ENCODE measurements at regions not wholly inside any gene's neighbourhood (a gene's known extent, or its start where the extent isn't known, plus 50 kb on each side); places are given as distances from the start of the nearest gene placed in this dataset.

DNA sequence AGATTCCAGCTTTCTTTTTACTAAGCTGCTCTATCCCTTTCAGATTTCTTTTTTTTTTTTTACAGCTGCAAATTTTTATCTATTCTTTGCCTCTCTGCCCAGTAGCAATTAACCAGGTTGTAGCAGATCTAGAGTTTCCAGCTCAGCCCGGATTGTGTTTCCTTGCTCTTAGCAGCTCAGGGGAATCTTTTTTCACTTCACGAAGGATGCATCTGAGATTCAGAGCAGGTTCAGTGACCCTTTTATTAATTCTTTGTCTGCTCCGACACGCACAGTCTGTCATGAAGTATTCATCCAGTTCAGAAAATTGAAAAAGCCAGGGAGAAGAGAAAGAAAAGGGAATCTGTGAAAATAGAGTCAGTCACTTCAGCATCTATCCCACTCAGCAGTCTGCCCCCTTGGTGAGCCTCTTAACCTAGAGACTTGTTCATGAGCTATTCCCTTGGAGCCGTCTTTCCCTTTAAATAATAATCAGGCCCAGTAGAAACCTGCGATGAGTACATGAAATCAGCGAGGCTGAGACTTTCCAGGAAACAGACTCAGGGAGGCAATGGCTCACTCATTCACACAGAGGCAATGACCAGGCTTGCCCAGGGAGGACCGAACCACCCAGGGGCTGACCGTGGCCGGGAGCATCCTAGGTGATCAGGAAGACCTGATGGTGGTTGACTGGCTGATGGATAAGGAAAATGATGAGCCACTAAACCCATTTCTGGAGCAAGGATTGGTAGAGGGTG lies 103.4 kb upstream of the ITGA6 start:
- Histone ChIP-seq H3K4me3 (ENCODE audit: low read depth in 2 of 2, low read length in 1 of 2) (no peak overlapping the region), H3K9me2 (no peaks in the 10 kb centered on the region), H4K20me1 (ENCODE audit: insufficient read depth) (no peaks in the 10 kb centered on the region), H3K36me3 (replicated peaks in 1 of 2; ENCODE audit: control insufficient read depth in 1 of 2, insufficient read depth in 2 of 2, low read length in 1 of 2) (no peaks in the 10 kb centered on the region), H3K27ac (ENCODE audit: low read depth in 2 of 2, low read length in 1 of 2) (no peak overlapping the region), H3F3A (replicated peaks; ENCODE audit: insufficient read depth) (peaks cover 11% of the 10 kb centered on the region), H2AFZ (ENCODE audit: low read depth) (no peak overlapping the region), H3K4me2 (no peak overlapping the region), H3K9me3 (no peaks in the 10 kb centered on the region), H3K4me1 (ENCODE audit: control insufficient read depth in 1 of 2, insufficient read depth in 2 of 2, low read depth in 1 of 2, low read length in 1 of 2) (no peaks in the 10 kb centered on the region), H3K9ac (no peak overlapping the region), H3K27me3 (ENCODE audit: insufficient read depth) (no peaks in the 10 kb centered on the region), H3K79me2 (ENCODE audit: insufficient read depth) (no peaks in the 10 kb centered on the region)
- ChIA-PET POLR2A (no interaction called here), CTCF (interaction anchor here (0.7 kb wide), 1 partner anchor 41 kb away, joined by 3 read pairs; no protein-coding TSS in a partner anchor)
- 89% methylated on average over 10 of the region's 10 CpGs for WGBS (ENCODE audit: low lambda C conversion rate)
- no peak for DNase-seq
- no peak for TF ChIP-seq FOSL2 (IDR thresholded peaks at IDR 0.05; ENCODE audit: borderline replicate concordance, low read depth)
- TF ChIP-seq CHD2 (IDR thresholded peaks at IDR 0.05; ENCODE audit: low read length, partially characterized antibody): no peak
- no peak for TF ChIP-seq RFX5 (IDR thresholded peaks at IDR 0.05; ENCODE audit: low read length)
- TF ChIP-seq FOXJ3 (CRISPR knock-in tag; IDR thresholded peaks at IDR 0.05): no peak
- TF ChIP-seq TAF1 (IDR thresholded peaks at IDR 0.05; ENCODE audit: borderline replicate concordance, low read depth, low read length): no peak
- TF ChIP-seq RAD21 (IDR thresholded peaks at IDR 0.05; ENCODE audit: low read length): no peak
- TF ChIP-seq SIN3A (IDR thresholded peaks at IDR 0.05; ENCODE audit: borderline replicate concordance, low read depth, low read length): no peak
- no peak for TF ChIP-seq RXRA (IDR thresholded peaks at IDR 0.05; ENCODE audit: borderline replicate concordance, low read depth)
- TF ChIP-seq NFIC (IDR thresholded peaks at IDR 0.05; ENCODE audit: borderline replicate concordance): no peak
- no peak for TF ChIP-seq ELF1 (IDR thresholded peaks at IDR 0.05)
- TF ChIP-seq, protein P1, sequence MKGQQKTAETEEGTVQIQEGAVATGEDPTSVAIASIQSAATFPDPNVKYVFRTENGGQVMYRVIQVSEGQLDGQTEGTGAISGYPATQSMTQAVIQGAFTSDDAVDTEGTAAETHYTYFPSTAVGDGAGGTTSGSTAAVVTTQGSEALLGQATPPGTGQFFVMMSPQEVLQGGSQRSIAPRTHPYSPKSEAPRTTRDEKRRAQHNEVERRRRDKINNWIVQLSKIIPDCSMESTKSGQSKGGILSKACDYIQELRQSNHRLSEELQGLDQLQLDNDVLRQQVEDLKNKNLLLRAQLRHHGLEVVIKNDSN (IDR thresholded peaks at IDR 0.05; ENCODE audit: borderline replicate concordance, low read depth): no peak
- TF ChIP-seq TEAD4 (IDR thresholded peaks at IDR 0.05; ENCODE audit: borderline replicate concordance, insufficient read depth): no peak
- TF ChIP-seq FOXM1 (IDR thresholded peaks at IDR 0.05; ENCODE audit: low read depth): no peak

DNA sequence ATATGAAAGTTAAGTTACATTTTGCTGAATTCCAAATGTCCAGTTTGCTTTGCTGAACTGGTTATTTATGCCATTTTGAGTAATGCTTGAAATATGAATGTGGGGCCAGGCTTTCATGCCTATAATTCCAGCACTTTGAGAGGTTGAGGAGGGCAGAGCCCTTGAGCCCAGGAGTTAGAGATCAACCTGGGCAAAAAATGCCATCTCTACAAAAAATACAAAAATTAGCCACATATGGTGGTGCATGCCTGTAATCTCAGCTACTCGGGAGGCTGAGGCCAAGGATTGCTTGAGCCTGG lies 101.2 kb upstream of the ITGA6 start:
- Histone ChIP-seq H3F3A (replicated peaks; ENCODE audit: insufficient read depth) (peaks cover 11% of the 10 kb centered on the region), H3K4me3 (ENCODE audit: low read depth in 2 of 2, low read length in 1 of 2) (no peak overlapping the region), H3K4me2 (peak overlapping the region; percentile 19), H3K9ac (no peak overlapping the region), H3K27me3 (ENCODE audit: insufficient read depth) (no peaks in the 10 kb centered on the region), H3K4me1 (ENCODE audit: control insufficient read depth in 1 of 2, insufficient read depth in 2 of 2, low read depth in 1 of 2, low read length in 1 of 2) (peaks cover 0 to 2% of the 10 kb centered on the region in 2 experiments; a peak in 1 of 4 replicates), H3K9me3 (no peaks in the 10 kb centered on the region), H4K20me1 (ENCODE audit: insufficient read depth) (no peaks in the 10 kb centered on the region), H3K36me3 (replicated peaks in 1 of 2; ENCODE audit: control insufficient read depth in 1 of 2, insufficient read depth in 2 of 2, low read length in 1 of 2) (no peaks in the 10 kb centered on the region), H3K27ac (ENCODE audit: low read depth in 2 of 2, low read length in 1 of 2) (peak overlapping the region in 1 of 2 experiments; percentile 57; a peak in 2 of 4 replicates), H2AFZ (ENCODE audit: low read depth) (peak overlapping the region; percentile 65), H3K79me2 (ENCODE audit: insufficient read depth) (no peaks in the 10 kb centered on the region), H3K9me2 (no peaks in the 10 kb centered on the region)
- DNase-seq: no peak
- POLR2A ChIA-PET: no interaction called here
- TF ChIP-seq, protein P2, sequence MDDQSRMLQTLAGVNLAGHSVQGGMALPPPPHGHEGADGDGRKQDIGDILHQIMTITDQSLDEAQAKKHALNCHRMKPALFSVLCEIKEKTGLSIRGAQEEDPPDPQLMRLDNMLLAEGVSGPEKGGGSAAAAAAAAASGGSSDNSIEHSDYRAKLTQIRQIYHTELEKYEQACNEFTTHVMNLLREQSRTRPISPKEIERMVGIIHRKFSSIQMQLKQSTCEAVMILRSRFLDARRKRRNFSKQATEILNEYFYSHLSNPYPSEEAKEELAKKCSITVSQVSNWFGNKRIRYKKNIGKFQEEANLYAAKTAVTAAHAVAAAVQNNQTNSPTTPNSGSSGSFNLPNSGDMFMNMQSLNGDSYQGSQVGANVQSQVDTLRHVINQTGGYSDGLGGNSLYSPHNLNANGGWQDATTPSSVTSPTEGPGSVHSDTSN (IDR thresholded peaks at IDR 0.05): peak; percentile 32; the same call in 1 of the 2 replicates
- TF ChIP-seq RAD21 (IDR thresholded peaks at IDR 0.05; ENCODE audit: low read length) (no peak), RFX5 (IDR thresholded peaks at IDR 0.05; ENCODE audit: low read length) (no peak), GATA2 (CRISPR knock-in tag; IDR thresholded peaks at IDR 0.05) (no peak), YY1 (IDR thresholded peaks at IDR 0.05; ENCODE audit: low read depth) (no peak), MEF2A (IDR thresholded peaks at IDR 0.05; ENCODE audit: borderline replicate concordance, low read depth) (no peak), TCF12 (IDR thresholded peaks at IDR 0.05) (peak; percentile 7; the same call in 1 of the 2 replicates), FOSL2 (IDR thresholded peaks at IDR 0.05; ENCODE audit: borderline replicate concordance, low read depth) (no peak), CHD2 (IDR thresholded peaks at IDR 0.05; ENCODE audit: low read length, partially characterized antibody) (no peak)
- 77% methylated on average over 1 of the region's 1 CpG for WGBS (ENCODE audit: low lambda C conversion rate)
- CTCF ChIA-PET: interaction anchor here (1.8 kb wide), 1 partner anchor 153 kb away, joined by 6 read pairs; no protein-coding TSS in a partner anchor
